Chondrocyte (in vitro differentiated cells): ENCODE measurements at regions not wholly inside any gene's neighbourhood (a gene's known extent, or its start where the extent isn't known, plus 50 kb on each side); places are given as distances from the start of the nearest gene placed in this dataset.
A peak's percentile ranks its signal among the peaks of the same experiment; 100 is the strongest.

Experiments
- DNase-seq: peaks from one replicate; pipeline ENCODE4 v3.0.0; 2021; ENCODE audit warnings: mixed read lengths, low spot score
- H3K27ac Mint-ChIP-seq: one replicate; pipeline ENCODE4 v1.8.0; 2021; ENCODE audit warnings: mild to moderate bottlenecking, moderate library complexity, mixed read lengths; ENCODE audit not compliant: unreplicated experiment
- H3K27me3 Mint-ChIP-seq: 2 replicates; pipeline ENCODE4 v1.8.0; 2021; ENCODE audit warnings: low read depth, mixed read lengths
- H3K36me3 Mint-ChIP-seq: 2 replicates; pipeline ENCODE4 v1.8.0; 2021; ENCODE audit warnings: low read depth, mixed read lengths
- H3K4me1 Mint-ChIP-seq: 2 replicates; pipeline ENCODE4 v1.8.0; 2021; ENCODE audit warnings: low read depth, mild to moderate bottlenecking, mixed read lengths
- H3K4me3 Mint-ChIP-seq: one replicate; pipeline ENCODE4 v1.8.0; 2021; ENCODE audit warnings: mild to moderate bottlenecking, moderate library complexity, mixed read lengths; ENCODE audit not compliant: unreplicated experiment
- H3K9me3 Mint-ChIP-seq: 2 replicates; pipeline ENCODE4 v1.8.0; 2021; ENCODE audit warnings: low read depth, mixed read lengths
- TF ChIP-seq, protein P1 (sequence below): fragments of 200-600 bp; sonication (generic); IDR thresholded peaks from 2 replicates; pipeline ENCODE4 v1.5.0; 2021; ENCODE audit warnings: antibody characterized with exemption, mild to moderate bottlenecking, moderate library complexity

DNA sequence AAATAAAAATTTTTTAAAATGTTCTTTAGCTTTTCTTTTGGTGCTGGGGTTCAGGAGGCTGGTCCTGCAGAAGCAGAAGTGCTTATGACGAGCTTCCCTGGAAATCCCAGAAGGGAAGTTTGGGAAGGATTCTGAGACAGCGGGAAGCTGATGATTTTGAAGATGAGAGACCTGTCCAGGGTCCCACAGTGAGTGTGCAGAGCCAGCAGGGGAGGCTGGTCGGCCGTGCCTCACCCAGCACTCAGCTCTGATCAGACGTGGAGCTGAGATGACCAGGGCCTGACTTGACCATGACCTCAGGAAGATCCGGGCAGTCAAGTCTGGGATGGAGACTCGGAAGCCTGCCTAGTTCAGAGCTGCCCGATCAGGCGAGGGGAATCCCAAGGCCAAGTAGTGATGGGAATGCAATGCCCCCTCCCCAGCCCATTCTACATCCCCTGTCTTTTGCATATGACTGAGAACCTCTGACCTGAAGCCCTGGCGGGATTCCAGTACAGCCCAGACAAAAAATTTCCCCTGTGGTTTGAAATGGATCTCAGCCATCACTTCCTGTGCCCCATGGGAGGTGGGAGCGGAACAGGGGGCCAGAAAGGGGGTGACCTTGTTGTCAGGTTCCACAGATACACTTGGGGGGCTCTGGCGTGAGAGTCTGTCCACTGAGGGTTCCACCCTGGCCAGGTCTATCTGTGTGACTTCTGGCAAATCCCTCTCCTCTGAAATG lies 96.8 kb upstream of the RUNX3 start:
- H3K27ac Mint-ChIP-seq: peak overlapping the region; percentile 66
- H3K9me3 Mint-ChIP-seq: no peaks in the 10 kb centered on the region
- no peaks in the 10 kb centered on the region for H3K27me3 Mint-ChIP-seq
- H3K4me3 Mint-ChIP-seq: no peak overlapping the region
- H3K4me1 Mint-ChIP-seq: peaks cover 72% of the 10 kb centered on the region
- TF ChIP-seq, protein P1, sequence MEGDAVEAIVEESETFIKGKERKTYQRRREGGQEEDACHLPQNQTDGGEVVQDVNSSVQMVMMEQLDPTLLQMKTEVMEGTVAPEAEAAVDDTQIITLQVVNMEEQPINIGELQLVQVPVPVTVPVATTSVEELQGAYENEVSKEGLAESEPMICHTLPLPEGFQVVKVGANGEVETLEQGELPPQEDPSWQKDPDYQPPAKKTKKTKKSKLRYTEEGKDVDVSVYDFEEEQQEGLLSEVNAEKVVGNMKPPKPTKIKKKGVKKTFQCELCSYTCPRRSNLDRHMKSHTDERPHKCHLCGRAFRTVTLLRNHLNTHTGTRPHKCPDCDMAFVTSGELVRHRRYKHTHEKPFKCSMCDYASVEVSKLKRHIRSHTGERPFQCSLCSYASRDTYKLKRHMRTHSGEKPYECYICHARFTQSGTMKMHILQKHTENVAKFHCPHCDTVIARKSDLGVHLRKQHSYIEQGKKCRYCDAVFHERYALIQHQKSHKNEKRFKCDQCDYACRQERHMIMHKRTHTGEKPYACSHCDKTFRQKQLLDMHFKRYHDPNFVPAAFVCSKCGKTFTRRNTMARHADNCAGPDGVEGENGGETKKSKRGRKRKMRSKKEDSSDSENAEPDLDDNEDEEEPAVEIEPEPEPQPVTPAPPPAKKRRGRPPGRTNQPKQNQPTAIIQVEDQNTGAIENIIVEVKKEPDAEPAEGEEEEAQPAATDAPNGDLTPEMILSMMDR: peak; percentile 42
- H3K36me3 Mint-ChIP-seq: no peaks in the 10 kb centered on the region
- no peak for DNase-seq

DNA sequence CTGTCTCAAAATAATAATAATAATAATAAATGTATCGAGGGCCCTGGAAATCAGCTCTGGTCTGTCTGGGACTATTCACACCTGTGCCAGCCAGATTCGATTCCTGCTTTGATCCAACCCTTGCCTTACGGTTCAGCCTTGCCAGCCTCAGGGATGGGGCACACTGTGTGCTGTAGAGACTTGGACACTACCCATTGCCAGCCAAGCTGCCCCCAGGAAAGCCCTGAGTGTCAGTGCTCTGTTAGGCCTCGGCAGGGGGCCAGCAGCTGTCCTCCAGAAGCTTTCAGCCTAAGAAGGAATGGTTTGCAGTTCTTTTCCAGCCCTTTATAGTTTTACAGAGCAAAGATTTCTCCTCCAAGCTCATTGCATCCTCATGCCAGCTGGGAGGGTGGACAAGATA lies 96.2 kb upstream of the RUNX3 start:
- TF ChIP-seq, protein P1: no peak
- H3K36me3 Mint-ChIP-seq: no peaks in the 10 kb centered on the region
- H3K4me3 Mint-ChIP-seq: no peak overlapping the region
- H3K27me3 Mint-ChIP-seq: no peaks in the 10 kb centered on the region
- DNase-seq: no peak
- H3K9me3 Mint-ChIP-seq: no peaks in the 10 kb centered on the region
- H3K4me1 Mint-ChIP-seq: peaks cover 72% of the 10 kb centered on the region
- peak overlapping the region; percentile 66 for H3K27ac Mint-ChIP-seq

DNA sequence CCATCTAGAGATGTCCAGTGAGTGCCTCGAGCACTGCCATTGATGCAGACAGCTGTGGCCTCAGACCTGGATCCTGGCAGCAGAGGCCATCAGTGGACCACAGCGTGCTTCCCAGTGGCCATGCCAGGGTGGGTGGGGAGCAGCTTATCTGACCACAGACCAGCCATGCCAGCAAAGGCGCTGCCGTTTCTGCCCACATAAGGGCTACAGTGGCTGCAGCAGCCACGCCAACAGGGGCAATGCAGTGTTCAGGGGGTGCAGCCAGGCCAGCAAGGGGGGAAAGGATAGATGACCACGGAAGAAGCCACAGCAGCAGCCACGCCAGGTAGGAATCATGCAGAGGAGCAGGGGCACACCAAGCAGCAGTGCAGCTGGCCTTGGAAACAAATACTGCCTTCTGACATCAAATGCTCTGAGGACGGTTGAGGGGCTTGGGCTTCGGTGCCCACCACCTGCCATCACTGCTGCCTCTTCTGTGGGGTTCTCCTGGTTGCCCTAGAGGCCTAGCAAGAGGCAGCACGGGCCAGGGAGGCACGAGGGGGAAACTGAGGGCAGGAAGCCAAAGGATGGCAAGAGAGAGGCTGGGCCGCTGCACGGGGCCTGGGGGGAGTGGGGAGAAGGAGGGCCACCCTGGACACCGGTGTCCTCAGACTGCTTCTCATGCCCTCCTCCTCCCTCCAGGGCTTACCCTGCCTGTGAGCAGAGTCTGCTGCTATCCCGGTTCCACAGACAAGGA lies 94.7 kb upstream of the RUNX3 start:
- TF ChIP-seq, protein P1: no peak
- no peak overlapping the region for H3K4me3 Mint-ChIP-seq
- no peak for DNase-seq
- H3K27me3 Mint-ChIP-seq: no peaks in the 10 kb centered on the region
- peaks cover 72% of the 10 kb centered on the region for H3K4me1 Mint-ChIP-seq
- no peaks in the 10 kb centered on the region for H3K36me3 Mint-ChIP-seq
- no peaks in the 10 kb centered on the region for H3K9me3 Mint-ChIP-seq
- H3K27ac Mint-ChIP-seq: peak overlapping the region; percentile 49

DNA sequence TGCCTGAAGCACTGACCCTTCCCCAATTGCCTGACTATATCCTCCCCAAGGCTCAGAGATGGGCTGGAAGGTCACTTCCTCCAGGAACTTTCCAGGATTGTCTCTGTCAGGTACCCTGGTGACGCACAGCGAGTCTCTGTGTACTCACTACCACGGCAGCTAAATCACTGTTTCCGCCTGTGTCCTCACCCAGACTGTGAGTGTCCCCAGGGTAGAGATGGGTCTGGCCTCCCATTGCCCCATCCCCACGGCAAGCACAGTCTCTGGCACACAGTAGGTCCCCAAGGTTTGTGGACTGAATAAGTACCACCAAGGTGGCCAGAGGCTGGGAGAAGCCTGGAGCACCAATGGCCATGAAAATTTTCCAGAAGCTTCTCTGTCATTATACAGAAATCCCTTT lies 93.8 kb upstream of the RUNX3 start:
- H3K27ac Mint-ChIP-seq: peak overlapping the region; percentile 97
- H3K27me3 Mint-ChIP-seq: no peaks in the 10 kb centered on the region
- DNase-seq: no peak
- no peaks in the 10 kb centered on the region for H3K36me3 Mint-ChIP-seq
- peaks cover 76% of the 10 kb centered on the region for H3K4me1 Mint-ChIP-seq
- TF ChIP-seq, protein P1: no peak
- H3K4me3 Mint-ChIP-seq: no peak overlapping the region
- no peaks in the 10 kb centered on the region for H3K9me3 Mint-ChIP-seq

DNA sequence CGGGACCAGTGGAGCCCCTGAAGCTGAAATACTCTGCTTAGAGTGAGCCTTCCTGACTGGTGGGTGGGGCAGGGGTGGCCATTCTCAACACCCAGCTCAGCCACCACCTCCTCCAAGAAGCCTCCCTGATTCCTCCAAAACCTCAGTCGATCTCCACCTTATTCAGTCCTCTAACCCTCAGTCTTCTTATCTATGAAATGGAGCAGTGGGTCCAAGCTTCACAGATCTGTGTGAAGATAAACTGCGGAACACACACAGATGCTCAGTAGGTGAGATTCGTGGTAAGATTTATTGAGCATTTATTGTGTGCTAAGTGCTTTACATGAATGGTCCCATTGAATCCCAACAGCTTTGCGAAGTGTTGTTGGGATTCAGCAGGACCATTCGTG lies 93.1 kb upstream of the RUNX3 start:
- Mint-ChIP-seq H3K27ac (peak overlapping the region; percentile 97), H3K36me3 (no peaks in the 10 kb centered on the region), H3K9me3 (no peaks in the 10 kb centered on the region), H3K27me3 (no peaks in the 10 kb centered on the region), H3K4me3 (no peak overlapping the region), H3K4me1 (peaks cover 79% of the 10 kb centered on the region)
- DNase-seq: no peak
- TF ChIP-seq, protein P1: no peak
